ENCODE measurements at regions not wholly inside any gene's neighbourhood (a gene's known extent, or its start where the extent isn't known, plus 50 kb on each side); places are given as distances from the start of the nearest gene placed in this dataset.
"Not testable (repeated sequence)": the region's sequence is repeated elsewhere in the genome, so short reads cannot be mapped to it uniquely, and the experiment has no call there.

- Histone ChIP-seq H3K4me3 (ENCODE audit: low read length) (no peak overlapping the region), H3K9ac (ENCODE audit: low read depth, low read length) (no peak overlapping the region), H3K27me3 (ENCODE audit: insufficient read depth, low read length) (no peaks in the 10 kb centered on the region), H3K9me3 (ENCODE audit: insufficient read depth, low read depth, low read length) (no peaks in the 10 kb centered on the region), H3K4me1 (ENCODE audit: insufficient read depth, low read length) (no peaks in the 10 kb centered on the region), H3K36me3 (ENCODE audit: insufficient read depth, low read length) (no peaks in the 10 kb centered on the region), H3K27ac (ENCODE audit: low read depth, low read length) (no peak overlapping the region)
- WGBS, result 90% methylated on average over 11 of the region's 11 CpGs
These were observed 250.5 kb downstream of the RAB11FIP2 start for GRCh38 chr10:117796130-117796745.

- no peak overlapping the region for H3K4me3 ChIP-seq (ENCODE audit: low read length)
- H3K36me3 ChIP-seq (ENCODE audit: insufficient read depth, low read length), result no peaks in the 10 kb centered on the region
- H3K4me1 ChIP-seq (ENCODE audit: insufficient read depth, low read length), result no peaks in the 10 kb centered on the region
- no peaks in the 10 kb centered on the region for H3K9me3 ChIP-seq (ENCODE audit: insufficient read depth, low read depth, low read length)
- no peaks in the 10 kb centered on the region for H3K27me3 ChIP-seq (ENCODE audit: insufficient read depth, low read length)
- 95% methylated on average over 10 of the region's 10 CpGs for WGBS
- H3K27ac ChIP-seq (ENCODE audit: low read depth, low read length), result no peak overlapping the region
- no peak overlapping the region for H3K9ac ChIP-seq (ENCODE audit: low read depth, low read length)
These were observed 249.4 kb downstream of the RAB11FIP2 start for GRCh38 chr10:117797296-117797695.

GRCh38 chr10:117801691-117802090, 245.1 kb downstream of the RAB11FIP2 start:
- Histone ChIP-seq H3K9me3 (ENCODE audit: insufficient read depth, low read depth, low read length) (no peaks in the 10 kb centered on the region), H3K4me3 (ENCODE audit: low read length) (no peak overlapping the region), H3K4me1 (ENCODE audit: insufficient read depth, low read length) (peaks cover 3% of the 10 kb centered on the region; the same call in 1 of the 2 replicates), H3K27ac (ENCODE audit: low read depth, low read length) (no peak overlapping the region), H3K9ac (ENCODE audit: low read depth, low read length) (no peak overlapping the region), H3K36me3 (ENCODE audit: insufficient read depth, low read length) (no peaks in the 10 kb centered on the region), H3K27me3 (ENCODE audit: insufficient read depth, low read length) (no peaks in the 10 kb centered on the region)
- 82% methylated on average over 7 of the region's 7 CpGs for WGBS

GRCh38 chr10:117804470-117805011, 242.2 kb downstream of the RAB11FIP2 start:
- peaks cover 3% of the 10 kb centered on the region; the same call in 1 of the 2 replicates for H3K4me1 ChIP-seq (ENCODE audit: insufficient read depth, low read length)
- no peak overlapping the region for H3K27ac ChIP-seq (ENCODE audit: low read depth, low read length)
- no peaks in the 10 kb centered on the region for H3K9me3 ChIP-seq (ENCODE audit: insufficient read depth, low read depth, low read length)
- no peak overlapping the region for H3K9ac ChIP-seq (ENCODE audit: low read depth, low read length)
- H3K4me3 ChIP-seq (ENCODE audit: low read length), result no peak overlapping the region
- 90% methylated on average over 13 of the region's 13 CpGs for WGBS
- no peaks in the 10 kb centered on the region for H3K27me3 ChIP-seq (ENCODE audit: insufficient read depth, low read length)
- no peaks in the 10 kb centered on the region for H3K36me3 ChIP-seq (ENCODE audit: insufficient read depth, low read length)

GRCh38 chr10:117805139-117805538, 241.6 kb downstream of the RAB11FIP2 start:
- Histone ChIP-seq H3K27me3 (ENCODE audit: insufficient read depth, low read length) (no peaks in the 10 kb centered on the region), H3K4me3 (ENCODE audit: low read length) (no peak overlapping the region), H3K36me3 (ENCODE audit: insufficient read depth, low read length) (no peaks in the 10 kb centered on the region), H3K4me1 (ENCODE audit: insufficient read depth, low read length) (peaks cover 3% of the 10 kb centered on the region; the same call in 1 of the 2 replicates), H3K9ac (ENCODE audit: low read depth, low read length) (no peak overlapping the region), H3K27ac (ENCODE audit: low read depth, low read length) (no peak overlapping the region), H3K9me3 (ENCODE audit: insufficient read depth, low read depth, low read length) (peaks cover 3% of the 10 kb centered on the region; the same call in 1 of the 2 replicates)
- WGBS, result 95% methylated on average over 13 of the region's 13 CpGs

GRCh38 chr10:117807441-117807840, 239.3 kb downstream of the RAB11FIP2 start:
- no peak overlapping the region for H3K9ac ChIP-seq (ENCODE audit: low read depth, low read length)
- no peaks in the 10 kb centered on the region for H3K27me3 ChIP-seq (ENCODE audit: insufficient read depth, low read length)
- 94% methylated on average over 4 of the region's 4 CpGs for WGBS

GRCh38 chr10:117815816-117816215, 230.9 kb downstream of the RAB11FIP2 start:
- not testable (repeated sequence) for H3K9ac ChIP-seq (ENCODE audit: low read depth, low read length); H3K4me1 ChIP-seq (ENCODE audit: insufficient read depth, low read length); H3K27me3 ChIP-seq (ENCODE audit: insufficient read depth, low read length); H3K27ac ChIP-seq (ENCODE audit: low read depth, low read length); H3K9me3 ChIP-seq (ENCODE audit: insufficient read depth, low read depth, low read length); H3K36me3 ChIP-seq (ENCODE audit: insufficient read depth, low read length); H3K4me3 ChIP-seq (ENCODE audit: low read length)
- 83% methylated on average over 1 of the region's 2 CpGs for WGBS

More at GRCh38 chr10:117807441-117807840, 239.3 kb downstream of the RAB11FIP2 start:
- no peak overlapping the region for H3K4me3 ChIP-seq (ENCODE audit: low read length)
- peaks cover 3% of the 10 kb centered on the region; the same call in 1 of the 2 replicates for H3K4me1 ChIP-seq (ENCODE audit: insufficient read depth, low read length)
- H3K27ac ChIP-seq (ENCODE audit: low read depth, low read length), result no peak overlapping the region
- H3K9me3 ChIP-seq (ENCODE audit: insufficient read depth, low read depth, low read length), result peaks cover 6% of the 10 kb centered on the region; the same call in 1 of the 2 replicates
- no peaks in the 10 kb centered on the region for H3K36me3 ChIP-seq (ENCODE audit: insufficient read depth, low read length)

- H3K4me1 ChIP-seq (ENCODE audit: insufficient read depth, low read length), result no peaks in the 10 kb centered on the region
- 77% methylated on average over 3 of the region's 3 CpGs for WGBS
These were observed 229.6 kb downstream of the RAB11FIP2 start for GRCh38 chr10:117817116-117817515.

GRCh38 chr10:117818721-117819120, 228.0 kb downstream of the RAB11FIP2 start:
- H3K4me3 ChIP-seq (ENCODE audit: low read length), result no peak overlapping the region
- no peaks in the 10 kb centered on the region for H3K27me3 ChIP-seq (ENCODE audit: insufficient read depth, low read length)
- no peak overlapping the region for H3K9ac ChIP-seq (ENCODE audit: low read depth, low read length)
- 78% methylated on average over 1 of the region's 1 CpG for WGBS
- H3K4me1 ChIP-seq (ENCODE audit: insufficient read depth, low read length), result no peaks in the 10 kb centered on the region
- H3K36me3 ChIP-seq (ENCODE audit: insufficient read depth, low read length), result no peaks in the 10 kb centered on the region
- H3K27ac ChIP-seq (ENCODE audit: low read depth, low read length), result no peak overlapping the region
- H3K9me3 ChIP-seq (ENCODE audit: insufficient read depth, low read depth, low read length), result no peaks in the 10 kb centered on the region

More at GRCh38 chr10:117817116-117817515, 229.6 kb downstream of the RAB11FIP2 start:
- Histone ChIP-seq H3K4me3 (ENCODE audit: low read length) (no peak overlapping the region), H3K27me3 (ENCODE audit: insufficient read depth, low read length) (no peaks in the 10 kb centered on the region), H3K36me3 (ENCODE audit: insufficient read depth, low read length) (no peaks in the 10 kb centered on the region), H3K27ac (ENCODE audit: low read depth, low read length) (no peak overlapping the region), H3K9me3 (ENCODE audit: insufficient read depth, low read depth, low read length) (0 out of 2 replicates have a peak, but pooled peaks cover under 1% of the 10 kb centered on the region), H3K9ac (ENCODE audit: low read depth, low read length) (no peak overlapping the region)

GRCh38 chr10:117819304-117819703, 227.4 kb downstream of the RAB11FIP2 start:
- H3K27ac ChIP-seq (ENCODE audit: low read depth, low read length), result no peak overlapping the region
- H3K27me3 ChIP-seq (ENCODE audit: insufficient read depth, low read length), result no peaks in the 10 kb centered on the region
- H3K4me1 ChIP-seq (ENCODE audit: insufficient read depth, low read length), result no peaks in the 10 kb centered on the region
- no peak overlapping the region for H3K9ac ChIP-seq (ENCODE audit: low read depth, low read length)
- WGBS, result 63% methylated on average over 4 of the region's 4 CpGs
- H3K36me3 ChIP-seq (ENCODE audit: insufficient read depth, low read length), result no peaks in the 10 kb centered on the region
- no peaks in the 10 kb centered on the region for H3K9me3 ChIP-seq (ENCODE audit: insufficient read depth, low read depth, low read length)
- no peak overlapping the region for H3K4me3 ChIP-seq (ENCODE audit: low read length)

GRCh38 chr10:117823980-117824379, 222.8 kb downstream of the RAB11FIP2 start:
- H3K4me1 ChIP-seq (ENCODE audit: insufficient read depth, low read length), result peaks cover 9% of the 10 kb centered on the region
- 77% methylated on average over 5 of the region's 5 CpGs for WGBS
- H3K27me3 ChIP-seq (ENCODE audit: insufficient read depth, low read length), result no peaks in the 10 kb centered on the region; the same call in 1 of the 2 replicates
- no peak overlapping the region for H3K4me3 ChIP-seq (ENCODE audit: low read length)
- no peaks in the 10 kb centered on the region for H3K9me3 ChIP-seq (ENCODE audit: insufficient read depth, low read depth, low read length)
- H3K9ac ChIP-seq (ENCODE audit: low read depth, low read length), result no peak overlapping the region
- H3K27ac ChIP-seq (ENCODE audit: low read depth, low read length), result no peak overlapping the region
- H3K36me3 ChIP-seq (ENCODE audit: insufficient read depth, low read length), result no peaks in the 10 kb centered on the region

Data from HUES64 (cell line).